Loucy (cell line): ENCODE measurements at regions not wholly inside any gene's neighbourhood (a gene's known extent, or its start where the extent isn't known, plus 50 kb on each side); places are given as distances from the start of the nearest gene placed in this dataset.

ENCODE experiments used
- EZH2phosphoT487 ChIP-seq: fragments of 200-600 bp; IDR thresholded peaks from 2 replicates; pipeline ENCODE4 v1.6.1; 2018; ENCODE audit warnings: antibody characterized with exemption, mild to moderate bottlenecking, moderate library complexity, borderline replicate concordance
- TF ChIP-seq, protein P1 (sequence below): fragments of 200-600 bp; sonication (generic); conservative IDR thresholded peaks from 2 replicates; pipeline ENCODE4 v1.5.1; 2014; ENCODE audit warnings: mild to moderate bottlenecking, antibody characterized with exemption, low read length

DNA sequence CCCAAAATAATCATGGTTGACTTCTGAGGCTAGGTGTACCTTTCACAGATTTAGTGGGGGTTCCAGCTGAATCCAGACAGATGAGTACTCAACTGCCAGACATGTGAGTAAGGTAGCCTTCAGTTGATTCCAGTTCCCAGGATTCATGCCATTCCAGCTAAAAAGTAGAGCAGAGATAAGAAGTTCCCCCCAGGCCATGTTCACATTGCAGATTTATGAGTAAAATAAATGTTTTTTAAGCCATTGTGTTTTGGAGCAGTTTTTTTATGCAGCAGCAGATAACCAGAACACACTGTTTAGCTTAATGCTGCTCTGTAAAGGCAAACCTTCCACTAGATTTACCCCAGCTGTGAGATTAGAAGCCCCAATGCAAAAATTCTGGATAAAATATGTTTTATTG, 245.0 kb downstream of the RFPL4B start:
- TF ChIP-seq, protein P1, sequence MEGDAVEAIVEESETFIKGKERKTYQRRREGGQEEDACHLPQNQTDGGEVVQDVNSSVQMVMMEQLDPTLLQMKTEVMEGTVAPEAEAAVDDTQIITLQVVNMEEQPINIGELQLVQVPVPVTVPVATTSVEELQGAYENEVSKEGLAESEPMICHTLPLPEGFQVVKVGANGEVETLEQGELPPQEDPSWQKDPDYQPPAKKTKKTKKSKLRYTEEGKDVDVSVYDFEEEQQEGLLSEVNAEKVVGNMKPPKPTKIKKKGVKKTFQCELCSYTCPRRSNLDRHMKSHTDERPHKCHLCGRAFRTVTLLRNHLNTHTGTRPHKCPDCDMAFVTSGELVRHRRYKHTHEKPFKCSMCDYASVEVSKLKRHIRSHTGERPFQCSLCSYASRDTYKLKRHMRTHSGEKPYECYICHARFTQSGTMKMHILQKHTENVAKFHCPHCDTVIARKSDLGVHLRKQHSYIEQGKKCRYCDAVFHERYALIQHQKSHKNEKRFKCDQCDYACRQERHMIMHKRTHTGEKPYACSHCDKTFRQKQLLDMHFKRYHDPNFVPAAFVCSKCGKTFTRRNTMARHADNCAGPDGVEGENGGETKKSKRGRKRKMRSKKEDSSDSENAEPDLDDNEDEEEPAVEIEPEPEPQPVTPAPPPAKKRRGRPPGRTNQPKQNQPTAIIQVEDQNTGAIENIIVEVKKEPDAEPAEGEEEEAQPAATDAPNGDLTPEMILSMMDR = no peak
- no peak for TF ChIP-seq EZH2phosphoT487
